Right atrium auricular region (tissue), 2 donors: ENCODE measurements at regions not wholly inside any gene's neighbourhood (a gene's known extent, or its start where the extent isn't known, plus 50 kb on each side); places are given as distances from the start of the nearest gene placed in this dataset.

Source experiments
- DNase-seq: peaks from one replicate; pipeline ENCODE4 v3.0.0-alpha.2; 2019; ENCODE audit warnings: low spot score
- H3K27ac ChIP-seq, 2 donors: fragments of 200-600 bp; sonication (generic); 1 replicate in 1 of 2; 2 replicates in 1 of 2; pipeline ENCODE4 v1.5.1; 2016 to 2019
- H3K27me3 ChIP-seq, 2 donors: fragments of 200-600 bp; sonication (generic); one replicate each; pipeline versions ENCODE4 v1.5.1 to v1.6.0; 2017 to 2019
- H3K36me3 ChIP-seq: fragments of 200-600 bp; sonication (generic); one replicate; pipeline ENCODE4 v1.5.1; 2016
- H3K4me1 ChIP-seq, 2 donors: fragments of 200-600 bp; sonication (generic); one replicate each; pipeline versions ENCODE4 v1.5.1 to v1.6.0; 2017 to 2019
- H3K4me3 ChIP-seq, 2 donors: fragments of 200-600 bp; sonication (generic); 1 replicate in 1 of 2; 2 replicates in 1 of 2; pipeline ENCODE4 v1.5.1; 2017 to 2019; ENCODE audit warnings: mild to moderate bottlenecking in 1 of 2, moderate library complexity in 1 of 2
- H3K9me3 ChIP-seq, 2 donors: fragments of 200-600 bp; sonication (generic); one replicate each; pipeline ENCODE4 v1.5.1; 2019
- CTCF ChIP-seq, 2 donors: fragments of 200-600 bp; sonication (generic); IDR thresholded peaks; one replicate each; pipeline ENCODE4 v1.5.1; 2019; ENCODE audit warnings: antibody characterized with exemption in 2 of 2

- Histone ChIP-seq H3K9me3 (no peaks in the 10 kb centered on the region), H3K27ac (no peak overlapping the region), H3K4me3 (no peak overlapping the region), H3K27me3 (no peaks in the 10 kb centered on the region), H3K36me3 (no peaks in the 10 kb centered on the region), H3K4me1 (peaks cover 0 to 30% of the 10 kb centered on the region in 2 donors)
- no peak for TF ChIP-seq CTCF (IDR thresholded peaks at IDR 0.05)
- no peak for DNase-seq
These were observed 257.6 kb upstream of the ZMIZ1 start for GRCh38 chr10:78811174-78811573.

- Histone ChIP-seq H3K27me3 (no peaks in the 10 kb centered on the region), H3K4me3 (no peak overlapping the region), H3K27ac (no peak overlapping the region), H3K9me3 (no peaks in the 10 kb centered on the region), H3K36me3 (no peaks in the 10 kb centered on the region), H3K4me1 (peaks cover 0 to 15% of the 10 kb centered on the region in 2 donors)
- no peak for TF ChIP-seq CTCF (IDR thresholded peaks at IDR 0.05)
- DNase-seq = no peak
These were observed 256.0 kb upstream of the ZMIZ1 start for GRCh38 chr10:78812571-78813318.

GRCh38 chr10:78813526-78813925 is 255.2 kb upstream of the ZMIZ1 start:
- no peak for TF ChIP-seq CTCF (IDR thresholded peaks at IDR 0.05)

GRCh38 chr10:78813998-78814399 is 254.8 kb upstream of the ZMIZ1 start:
- H3K4me1 ChIP-seq = peaks cover 0 to 2% of the 10 kb centered on the region in 2 donors
- no peak for DNase-seq
- no peak for TF ChIP-seq CTCF (IDR thresholded peaks at IDR 0.05)
- no peak overlapping the region for H3K4me3 ChIP-seq
- no peaks in the 10 kb centered on the region for H3K27me3 ChIP-seq
- H3K36me3 ChIP-seq = no peaks in the 10 kb centered on the region
- no peaks in the 10 kb centered on the region for H3K9me3 ChIP-seq
- H3K27ac ChIP-seq = no peak overlapping the region

More at GRCh38 chr10:78813526-78813925, 255.2 kb upstream of the ZMIZ1 start:
- no peaks in the 10 kb centered on the region for H3K36me3 ChIP-seq
- peaks cover 0 to 7% of the 10 kb centered on the region in 2 donors for H3K4me1 ChIP-seq
- no peaks in the 10 kb centered on the region for H3K27me3 ChIP-seq
- DNase-seq = no peak
- H3K4me3 ChIP-seq = no peak overlapping the region
- H3K27ac ChIP-seq = no peak overlapping the region
- no peaks in the 10 kb centered on the region for H3K9me3 ChIP-seq

GRCh38 chr10:78814407-78814806 is 254.4 kb upstream of the ZMIZ1 start:
- H3K9me3 ChIP-seq = no peaks in the 10 kb centered on the region
- H3K4me3 ChIP-seq = no peak overlapping the region
- no peak for DNase-seq
- no peaks in the 10 kb centered on the region for H3K36me3 ChIP-seq
- no peak overlapping the region for H3K27ac ChIP-seq
- H3K27me3 ChIP-seq = no peaks in the 10 kb centered on the region
- TF ChIP-seq CTCF (IDR thresholded peaks at IDR 0.05) = no peak
- H3K4me1 ChIP-seq = no peaks in the 10 kb centered on the region
